ENCODE measurements at regions not wholly inside any gene's neighbourhood (a gene's known extent, or its start where the extent isn't known, plus 50 kb on each side); places are given as distances from the start of the nearest gene placed in this dataset.

GRCh38 chr5:116637149-116637740, 62.6 kb upstream of the SEMA6A start:
- no peak for TF ChIP-seq CTCF (IDR thresholded peaks at IDR 0.05; ENCODE audit: low read depth, low read length)
- H3K4me3 ChIP-seq (ENCODE audit: low read depth, low read length): no peak overlapping the region

GRCh38 chr5:116632890-116633289, 58.3 kb upstream of the SEMA6A start:
- H3K4me3 ChIP-seq (ENCODE audit: low read depth, low read length): no peak overlapping the region
- TF ChIP-seq CTCF (IDR thresholded peaks at IDR 0.05; ENCODE audit: low read depth, low read length): no peak

- TF ChIP-seq CTCF (IDR thresholded peaks at IDR 0.05; ENCODE audit: low read depth, low read length): no peak
- H3K4me3 ChIP-seq (ENCODE audit: low read depth, low read length): no peak overlapping the region
Measured at GRCh38 chr5:116631147-116631546, 56.5 kb upstream of the SEMA6A start.

- TF ChIP-seq CTCF (IDR thresholded peaks at IDR 0.05; ENCODE audit: low read depth, low read length): no peak
- no peak overlapping the region for H3K4me3 ChIP-seq (ENCODE audit: low read depth, low read length)
Measured at GRCh38 chr5:116629168-116629567, 54.5 kb upstream of the SEMA6A start.

- H3K4me3 ChIP-seq (ENCODE audit: low read depth, low read length): no peak overlapping the region
- TF ChIP-seq CTCF (IDR thresholded peaks at IDR 0.05; ENCODE audit: low read depth, low read length): no peak
Measured at GRCh38 chr5:116626945-116627679, 52.5 kb upstream of the SEMA6A start.

- no peak for TF ChIP-seq CTCF (IDR thresholded peaks at IDR 0.05; ENCODE audit: low read depth, low read length)
- no peak overlapping the region for H3K4me3 ChIP-seq (ENCODE audit: low read depth, low read length)
Measured at GRCh38 chr5:116626272-116626723, 51.7 kb upstream of the SEMA6A start.

All from WI38 (cell line).